Right forelimb (tissue), 1 donor: ENCODE measurements at regions not wholly inside any gene's neighbourhood (a gene's known extent, or its start where the extent isn't known, plus 50 kb on each side); places are given as distances from the start of the nearest gene placed in this dataset.
A peak's percentile ranks its signal among the peaks of the same experiment; 100 is the strongest.

Experiments
- DNase-seq: peaks from one replicate; pipeline ENCODE4 v3.0.0-alpha.2; 2018

GRCh38 chr1:37393173-37394120 is 80.9 kb upstream of the ZC3H12A start:
- no peak for DNase-seq

DNA sequence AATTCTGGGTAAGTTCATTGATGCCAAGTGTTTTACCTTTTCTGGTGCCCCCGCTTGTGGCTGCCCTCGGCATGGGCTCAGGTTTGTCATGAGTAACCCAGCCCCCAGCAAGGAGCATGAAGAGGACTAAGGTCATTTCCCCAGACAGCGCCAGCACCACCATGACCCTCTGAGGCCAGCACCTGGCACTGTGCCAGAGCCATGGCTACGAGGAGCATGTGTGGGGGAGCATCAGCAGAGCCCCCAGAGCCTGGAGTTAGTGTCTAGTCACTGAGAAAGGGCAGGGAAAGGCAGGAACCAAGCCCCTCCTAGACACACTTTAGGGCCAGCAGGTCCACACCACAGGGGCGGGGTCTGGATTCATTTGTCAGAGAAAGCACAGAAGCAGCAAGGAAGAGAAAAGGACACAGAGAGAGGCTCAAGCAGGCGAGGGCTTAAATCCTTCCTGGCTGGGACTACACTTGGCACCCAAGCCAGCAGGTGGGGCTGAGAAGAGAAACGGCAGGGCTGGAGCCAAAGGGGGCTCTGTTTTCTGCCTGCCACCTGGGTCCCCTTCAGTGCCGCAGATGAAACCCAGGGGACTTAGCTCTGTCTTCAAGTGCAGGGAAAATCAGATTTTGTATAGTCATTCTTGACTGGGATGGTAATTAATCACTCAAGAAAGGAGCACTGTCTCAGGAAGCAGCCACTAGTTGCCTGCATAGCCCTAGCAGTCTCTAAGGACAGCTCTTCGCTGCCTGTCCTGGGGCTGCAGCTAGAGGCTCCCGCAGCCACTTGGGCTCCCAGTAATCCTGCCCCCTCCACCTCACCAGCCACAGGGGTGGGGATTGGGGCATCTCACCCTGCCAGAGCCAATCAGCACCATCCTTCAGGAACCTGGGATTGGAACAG is 79.6 kb upstream of the ZC3H12A start:
- DNase-seq: no peak

DNA sequence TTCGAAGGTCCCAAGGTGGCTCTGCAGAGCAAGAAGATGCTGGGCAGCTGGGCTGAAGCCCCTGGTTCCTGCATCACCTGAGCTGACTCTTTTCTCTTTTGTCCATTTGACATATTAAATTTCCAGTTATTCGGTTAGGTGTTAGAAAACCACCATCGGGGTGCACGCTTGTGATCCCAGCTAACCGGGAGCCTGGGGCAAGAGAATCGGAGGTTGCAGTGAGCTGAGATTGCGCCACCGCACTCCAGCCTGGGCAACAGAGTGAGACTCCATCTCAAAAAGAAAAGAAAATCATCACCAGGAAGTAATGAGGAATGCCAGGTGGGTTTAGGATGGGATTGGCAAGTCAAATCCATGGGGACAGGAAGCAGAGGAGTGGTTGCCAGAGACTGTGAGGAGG is 76.3 kb upstream of the ZC3H12A start:
- DNase-seq: no peak

DNA sequence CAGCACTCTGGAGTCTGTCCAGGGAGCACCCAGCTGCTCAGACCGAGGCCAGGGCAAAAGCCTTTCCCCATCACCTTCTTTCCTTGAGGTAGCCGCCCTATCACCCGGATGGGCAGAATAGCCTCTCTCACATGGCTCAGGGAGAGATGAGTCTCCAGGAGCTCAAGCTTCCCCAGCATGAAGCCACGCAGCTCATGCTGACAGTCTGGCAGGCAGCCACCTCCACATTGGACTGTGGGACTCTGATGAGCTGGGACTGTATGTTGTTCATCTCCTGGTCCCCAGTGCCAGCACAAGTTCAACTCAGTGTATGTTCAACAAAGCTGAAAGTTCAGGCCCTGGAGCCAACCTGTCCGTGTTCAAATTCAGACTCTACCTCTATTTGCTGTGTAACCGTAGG is 75.2 kb upstream of the ZC3H12A start:
- no peak for DNase-seq

- DNase-seq: no peak
These were observed 74.4 kb upstream of the ZC3H12A start for GRCh38 chr1:37399830-37400464.

DNA sequence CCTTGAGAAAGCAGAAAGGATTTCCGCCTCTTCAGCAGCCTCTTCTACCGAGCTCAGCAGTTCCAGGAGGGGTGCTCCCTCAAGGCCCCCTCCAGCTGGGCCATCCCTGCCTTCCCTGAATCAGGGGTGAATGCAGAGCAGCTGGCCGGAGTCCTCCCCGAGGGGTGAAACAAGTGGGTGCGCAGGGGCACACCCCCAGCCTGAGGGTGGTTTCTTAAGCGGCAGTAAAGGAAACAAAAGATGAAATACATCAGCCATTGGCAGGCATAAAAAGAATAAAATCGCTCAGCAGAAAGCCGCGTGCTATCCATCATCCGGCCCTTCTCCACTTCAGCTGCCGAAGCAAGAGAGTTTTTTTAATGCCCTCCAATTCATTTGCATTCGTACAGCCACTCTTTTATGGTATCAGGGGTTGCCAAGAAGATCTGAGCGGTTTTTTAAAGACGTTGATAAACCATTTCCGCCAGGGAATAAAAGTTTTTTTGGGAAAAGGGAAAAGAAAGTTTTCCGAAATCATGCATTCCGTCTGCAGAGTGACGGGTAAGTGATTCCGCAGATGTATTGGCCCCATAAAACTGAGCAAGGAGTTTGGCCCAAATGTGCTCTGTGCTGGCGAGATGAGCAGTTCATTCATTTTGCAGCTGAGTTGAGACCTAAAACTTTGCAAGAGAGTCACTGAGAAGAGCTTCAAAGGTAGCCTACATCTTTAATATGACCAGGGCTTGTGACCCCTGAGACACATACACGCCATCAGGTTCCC is 73.7 kb upstream of the ZC3H12A start:
- no peak for DNase-seq

GRCh38 chr1:37403166-37403565 is 71.2 kb upstream of the ZC3H12A start:
- no peak for DNase-seq

GRCh38 chr1:37404711-37405110 is 69.7 kb upstream of the ZC3H12A start:
- no peak for DNase-seq

DNA sequence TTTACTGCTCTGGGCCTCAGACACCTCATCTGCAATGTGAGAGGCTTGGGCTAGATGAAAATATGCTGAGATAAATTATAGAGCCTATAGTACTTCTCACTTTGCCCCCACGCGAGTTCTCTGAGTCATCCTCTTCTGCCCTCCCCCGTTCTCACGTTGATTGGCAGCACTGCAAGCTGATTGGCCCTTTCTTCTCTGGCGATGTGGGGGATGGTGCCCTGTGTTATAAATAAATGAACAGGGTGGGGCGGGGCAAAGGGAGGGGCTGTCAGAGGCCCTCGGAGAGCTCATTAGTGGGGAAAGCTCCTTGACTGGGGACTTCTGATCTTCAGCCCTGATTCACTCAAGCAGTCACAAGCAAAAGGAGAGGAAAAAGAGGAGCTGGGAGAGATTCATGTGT is 64.3 kb upstream of the ZC3H12A start:
- DNase-seq: no peak

- peak; percentile 56 for DNase-seq
These were observed 63.6 kb upstream of the ZC3H12A start for GRCh38 chr1:37410815-37411214.

DNA sequence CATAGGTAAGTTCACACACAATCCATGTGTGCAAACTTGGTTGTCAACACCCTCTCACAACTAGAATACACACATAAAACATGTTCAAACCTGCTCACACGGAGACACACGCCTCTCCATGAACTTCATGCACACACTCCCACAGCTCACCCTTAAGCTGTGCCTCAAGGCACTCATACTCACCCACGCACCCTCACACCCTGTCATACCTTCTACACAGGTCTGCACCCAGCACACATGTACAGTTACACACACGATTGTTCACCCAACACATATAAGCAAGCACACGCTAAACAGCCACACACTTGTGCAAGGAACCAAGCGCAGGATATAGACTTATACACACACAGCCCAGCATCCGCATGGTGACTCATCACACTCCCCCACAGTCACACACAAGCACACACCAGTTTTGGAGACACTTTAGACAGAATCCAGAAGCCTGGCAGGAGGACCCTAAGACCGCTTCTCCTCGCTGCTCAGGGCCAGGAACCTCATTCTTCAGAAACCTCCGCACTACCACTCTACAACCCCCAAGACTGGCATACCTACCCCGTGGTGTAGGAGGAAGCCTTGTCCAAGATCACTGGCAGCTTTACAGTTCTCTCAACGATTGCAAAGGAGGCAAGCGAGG is 58.7 kb upstream of the ZC3H12A start:
- DNase-seq: no peak

- no peak for DNase-seq
These were observed 53.9 kb upstream of the ZC3H12A start for GRCh38 chr1:37420456-37420855.

DNA sequence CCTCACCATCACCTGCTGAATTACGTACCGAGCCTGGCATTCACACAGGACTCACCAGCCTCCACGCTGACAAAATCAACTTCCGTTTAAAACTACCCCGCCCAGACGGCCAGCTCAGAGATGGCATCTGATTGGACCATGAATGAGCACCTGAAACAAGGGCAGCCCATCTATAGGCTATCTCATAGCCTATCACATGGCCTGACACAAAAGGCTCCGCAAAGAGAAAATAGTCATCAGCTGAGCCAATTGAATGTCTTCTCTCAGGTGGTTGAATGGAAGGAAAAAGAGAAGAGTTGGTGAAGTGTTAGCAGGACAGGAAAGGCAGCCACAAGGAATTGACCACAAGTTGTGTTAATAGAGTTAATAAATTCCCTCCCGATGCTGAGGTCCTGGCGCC is 50.6 kb upstream of the ZC3H12A start:
- no peak for DNase-seq

DNA sequence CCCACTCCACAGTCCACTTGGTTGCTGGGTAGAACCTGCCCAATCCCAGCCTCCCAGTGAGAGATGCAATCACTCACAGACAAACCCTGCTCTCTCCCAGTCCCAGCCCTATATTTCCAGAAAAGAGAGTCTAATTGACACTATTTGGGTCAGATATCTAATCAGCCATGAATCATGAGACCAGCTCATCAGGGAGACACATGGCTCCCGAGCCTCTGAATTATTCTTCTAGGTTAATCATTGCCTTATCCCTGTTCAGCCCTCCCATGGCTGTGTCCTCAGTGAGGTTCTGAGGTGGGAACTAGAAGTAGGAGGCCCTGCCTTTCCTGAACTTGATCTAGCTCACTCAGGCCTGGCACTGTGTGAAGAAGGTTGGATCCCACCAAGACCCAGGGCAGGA is 49.9 kb upstream of the ZC3H12A start:
- DNase-seq: no peak
